ENCODE measurements at regions not wholly inside any gene's neighbourhood (a gene's known extent, or its start where the extent isn't known, plus 50 kb on each side); places are given as distances from the start of the nearest gene placed in this dataset.

GRCh38 chr2:60058781-60059180, 494.7 kb downstream of the BCL11A start:
- Histone ChIP-seq H3K27ac (ENCODE audit: low read depth) (no peak overlapping the region), H3K4me1 (ENCODE audit: insufficient read depth) (no peaks in the 10 kb centered on the region), H3K36me3 (ENCODE audit: insufficient read depth) (no peaks in the 10 kb centered on the region), H3K4me3 (ENCODE audit: low read depth, low read length) (no peak overlapping the region)
- WGBS, result 85% methylated on average over 6 of the region's 6 CpGs
- DNase-seq (ENCODE audit: extremely low spot score), result no peak

GRCh38 chr2:60054571-60055340, 498.7 kb downstream of the BCL11A start:
- Histone ChIP-seq H3K27ac (ENCODE audit: low read depth) (no peak overlapping the region), H3K36me3 (ENCODE audit: insufficient read depth) (no peaks in the 10 kb centered on the region), H3K4me1 (ENCODE audit: insufficient read depth) (no peaks in the 10 kb centered on the region), H3K4me3 (ENCODE audit: low read depth, low read length) (no peak overlapping the region)
- DNase-seq (ENCODE audit: extremely low spot score), result no peak
- WGBS, result 45% methylated on average over 6 of the region's 6 CpGs

DNA sequence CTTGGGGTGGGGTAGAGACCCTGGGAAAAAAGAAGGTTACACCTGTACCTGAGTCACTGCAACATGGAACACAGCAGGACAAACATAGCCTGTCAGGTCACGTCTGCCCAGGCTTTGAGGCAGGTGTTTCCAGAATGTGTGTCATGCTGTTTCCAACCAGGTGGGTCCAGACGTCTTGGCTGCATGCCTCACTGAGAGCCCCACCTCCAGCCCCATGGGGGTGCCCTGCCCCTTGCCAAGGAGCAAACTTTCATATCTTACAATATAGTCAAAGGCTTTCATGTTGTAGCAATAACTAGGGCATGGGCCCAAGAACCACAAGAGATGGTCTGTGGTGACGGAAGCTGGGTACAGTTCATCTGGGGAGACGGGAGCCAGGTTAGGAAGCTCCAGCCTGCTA, 499.7 kb downstream of the BCL11A start:
- 73% methylated on average over 4 of the region's 4 CpGs for WGBS
- no peaks in the 10 kb centered on the region for H3K4me1 ChIP-seq (ENCODE audit: insufficient read depth)
- DNase-seq (ENCODE audit: extremely low spot score), result no peak
- H3K36me3 ChIP-seq (ENCODE audit: insufficient read depth), result no peaks in the 10 kb centered on the region
- H3K4me3 ChIP-seq (ENCODE audit: low read depth, low read length), result no peak overlapping the region
- no peak overlapping the region for H3K27ac ChIP-seq (ENCODE audit: low read depth)

DNA sequence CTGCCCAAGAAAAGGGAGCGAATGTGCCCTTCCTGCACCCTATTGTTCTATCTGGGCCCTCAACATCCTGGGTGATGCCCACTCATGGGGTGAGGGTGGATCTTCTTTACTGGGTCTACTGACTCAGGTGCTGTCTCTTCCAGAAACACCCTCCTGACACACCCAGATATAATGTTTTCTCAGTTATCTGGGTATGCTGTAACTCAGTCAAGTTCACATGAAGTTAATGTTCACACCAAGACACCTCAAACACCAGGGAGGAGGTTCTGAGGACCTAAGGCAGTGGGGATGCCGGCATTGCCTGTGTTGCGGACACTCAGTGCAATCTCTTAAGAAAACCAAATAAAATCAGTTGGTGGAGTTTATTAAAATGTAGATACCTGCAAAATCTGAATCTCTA, 500.9 kb downstream of the BCL11A start:
- no peak overlapping the region for H3K4me3 ChIP-seq (ENCODE audit: low read depth, low read length)
- no peak overlapping the region for H3K27ac ChIP-seq (ENCODE audit: low read depth)
- WGBS, result 95% methylated on average over 3 of the region's 3 CpGs
- H3K4me1 ChIP-seq (ENCODE audit: insufficient read depth), result no peaks in the 10 kb centered on the region
- no peaks in the 10 kb centered on the region for H3K36me3 ChIP-seq (ENCODE audit: insufficient read depth)
- DNase-seq (ENCODE audit: extremely low spot score), result no peak

DNA sequence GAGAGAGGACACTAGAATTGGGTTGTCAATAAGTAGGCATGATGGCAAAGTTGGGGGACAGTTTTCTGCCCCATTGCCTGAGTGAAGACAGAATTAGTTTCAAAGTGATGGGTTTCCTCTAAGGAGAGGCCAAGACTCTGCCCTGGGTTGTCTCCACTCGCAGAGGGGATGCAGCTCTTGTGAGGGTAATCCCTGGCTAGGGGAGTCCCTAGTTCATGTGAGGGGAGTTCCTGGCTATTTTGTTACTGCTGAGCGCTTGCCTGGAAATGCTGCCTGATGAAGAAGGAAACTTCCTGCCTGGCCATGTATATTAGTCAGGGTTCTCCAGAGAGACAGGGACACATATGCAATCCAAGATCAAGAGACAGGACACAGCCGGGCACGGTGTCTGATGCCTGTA, 501.5 kb downstream of the BCL11A start:
- 97% methylated on average over 4 of the region's 4 CpGs for WGBS
- Histone ChIP-seq H3K4me3 (ENCODE audit: low read depth, low read length) (no peak overlapping the region), H3K27ac (ENCODE audit: low read depth) (no peak overlapping the region), H3K36me3 (ENCODE audit: insufficient read depth) (no peaks in the 10 kb centered on the region), H3K4me1 (ENCODE audit: insufficient read depth) (no peaks in the 10 kb centered on the region)
- DNase-seq (ENCODE audit: extremely low spot score), result no peak

DNA sequence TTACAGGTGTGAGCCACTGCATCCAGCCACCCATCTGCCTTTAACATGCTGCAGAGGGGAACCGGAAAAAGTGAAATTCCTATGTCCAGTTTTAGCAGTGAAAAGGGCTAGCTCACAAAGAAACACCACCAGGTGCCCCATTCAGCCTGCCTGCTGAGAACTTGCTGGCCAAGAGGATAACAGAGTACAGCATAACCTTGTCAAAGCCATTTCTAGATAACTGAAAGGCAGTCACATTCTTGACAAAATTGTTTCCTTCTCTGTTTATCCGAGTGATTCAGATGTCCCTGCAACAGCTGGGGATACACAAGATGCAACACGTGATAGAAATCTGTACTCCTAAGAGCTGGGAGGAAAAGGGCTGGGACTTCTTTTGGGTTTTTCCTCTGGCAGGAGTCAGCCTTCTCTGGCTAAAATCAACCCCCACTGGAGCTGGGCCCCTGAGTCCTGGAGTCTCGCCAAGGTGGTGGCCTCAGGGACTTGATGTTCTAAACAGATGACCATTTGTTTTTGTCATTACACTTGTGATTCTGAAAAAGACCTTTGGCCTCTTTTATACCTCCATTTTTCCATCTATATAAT, 505.4 kb downstream of the BCL11A start:
- Histone ChIP-seq H3K27ac (ENCODE audit: low read depth) (no peak overlapping the region), H3K4me1 (ENCODE audit: insufficient read depth) (no peaks in the 10 kb centered on the region), H3K4me3 (ENCODE audit: low read depth, low read length) (no peak overlapping the region), H3K36me3 (ENCODE audit: insufficient read depth) (no peaks in the 10 kb centered on the region)
- DNase-seq (ENCODE audit: extremely low spot score), result no peak
- 55% methylated on average over 4 of the region's 4 CpGs for WGBS

DNA sequence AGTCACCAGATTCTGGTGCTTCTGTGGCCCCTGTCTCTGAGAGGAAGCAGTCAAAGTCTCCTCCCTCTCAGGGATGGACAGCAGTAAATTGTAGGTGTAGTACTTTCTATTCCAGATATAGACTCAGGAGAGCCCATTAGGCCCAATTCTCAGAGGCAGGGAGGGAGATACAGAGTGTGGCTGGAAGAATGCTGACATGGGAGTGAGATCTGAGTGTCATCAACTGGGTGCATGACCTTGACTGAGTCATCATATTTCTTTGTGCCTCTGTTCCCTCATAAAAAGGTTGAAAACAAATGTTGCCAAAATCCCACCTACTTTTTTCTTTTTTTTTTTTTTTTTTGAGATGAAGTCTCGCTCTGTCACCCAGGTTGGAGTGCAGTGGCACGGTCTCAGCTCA, 506.1 kb downstream of the BCL11A start:
- Histone ChIP-seq H3K36me3 (ENCODE audit: insufficient read depth) (no peaks in the 10 kb centered on the region), H3K4me3 (ENCODE audit: low read depth, low read length) (no peak overlapping the region), H3K4me1 (ENCODE audit: insufficient read depth) (no peaks in the 10 kb centered on the region), H3K27ac (ENCODE audit: low read depth) (no peak overlapping the region)
- 96% methylated on average over 2 of the region's 2 CpGs for WGBS
- no peak for DNase-seq (ENCODE audit: extremely low spot score)

- DNase-seq (ENCODE audit: extremely low spot score), result no peak
- Histone ChIP-seq H3K4me3 (ENCODE audit: low read depth, low read length) (no peak overlapping the region), H3K4me1 (ENCODE audit: insufficient read depth) (no peaks in the 10 kb centered on the region), H3K36me3 (ENCODE audit: insufficient read depth) (no peaks in the 10 kb centered on the region), H3K27ac (ENCODE audit: low read depth) (no peak overlapping the region)
- WGBS, result 84% methylated on average over 4 of the region's 4 CpGs
These were observed 506.9 kb downstream of the BCL11A start for GRCh38 chr2:60046529-60046928.

DNA sequence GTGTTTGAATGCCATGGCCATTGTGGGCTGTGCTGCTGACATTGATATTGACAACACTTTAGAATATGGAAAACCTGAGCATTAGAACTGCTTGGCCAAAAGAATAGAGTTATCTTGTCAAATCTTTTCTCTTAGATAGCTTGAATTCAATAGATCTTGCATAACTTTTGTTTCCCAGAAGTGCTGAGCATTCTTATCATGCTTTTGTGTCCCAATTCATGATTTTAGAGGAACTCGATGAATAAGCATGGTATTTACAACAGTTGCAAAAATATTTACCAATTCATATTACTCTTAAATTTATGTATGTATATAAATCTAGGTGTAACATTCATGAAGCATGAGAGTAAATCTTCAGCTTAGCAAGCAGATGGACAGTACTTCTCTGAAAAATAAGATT, 508.0 kb downstream of the BCL11A start:
- WGBS, result 77% methylated on average over 1 of the region's 1 CpG
- Histone ChIP-seq H3K4me3 (ENCODE audit: low read depth, low read length) (no peak overlapping the region), H3K27ac (ENCODE audit: low read depth) (no peak overlapping the region), H3K4me1 (ENCODE audit: insufficient read depth) (no peaks in the 10 kb centered on the region), H3K36me3 (ENCODE audit: insufficient read depth) (no peaks in the 10 kb centered on the region)
- DNase-seq (ENCODE audit: extremely low spot score), result no peak

DNA sequence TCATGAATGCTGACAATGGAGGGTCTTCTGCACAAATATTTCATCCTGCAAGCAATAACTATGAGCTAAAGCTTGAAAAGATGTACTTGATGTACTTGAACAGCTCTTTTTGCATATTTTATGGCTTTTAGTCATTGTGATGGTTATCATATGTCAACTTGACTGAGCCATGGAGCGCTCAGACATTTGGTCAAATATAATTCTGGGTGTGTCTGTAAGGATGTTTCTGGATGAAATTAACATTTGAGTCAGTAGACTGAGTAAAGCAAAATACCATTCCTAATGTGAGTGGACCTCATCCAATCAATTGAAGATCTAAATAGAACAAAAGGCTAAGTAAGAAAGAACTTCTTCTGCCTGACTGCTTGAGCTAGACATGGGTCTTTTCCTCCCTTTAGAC, 509.0 kb downstream of the BCL11A start:
- Histone ChIP-seq H3K36me3 (ENCODE audit: insufficient read depth) (no peaks in the 10 kb centered on the region), H3K27ac (ENCODE audit: low read depth) (no peak overlapping the region), H3K4me3 (ENCODE audit: low read depth, low read length) (no peak overlapping the region), H3K4me1 (ENCODE audit: insufficient read depth) (no peaks in the 10 kb centered on the region)
- WGBS, result 80% methylated on average over 1 of the region's 1 CpG
- DNase-seq (ENCODE audit: extremely low spot score), result no peak

- Histone ChIP-seq H3K4me3 (ENCODE audit: low read depth, low read length) (no peak overlapping the region), H3K27ac (ENCODE audit: low read depth) (no peak overlapping the region), H3K4me1 (ENCODE audit: insufficient read depth) (no peaks in the 10 kb centered on the region), H3K36me3 (ENCODE audit: insufficient read depth) (no peaks in the 10 kb centered on the region)
- no peak for DNase-seq (ENCODE audit: extremely low spot score)
- WGBS, result 87% methylated on average over 3 of the region's 3 CpGs
These were observed 511.4 kb downstream of the BCL11A start for GRCh38 chr2:60042023-60042422.

GRCh38 chr2:60033325-60033724, 520.1 kb downstream of the BCL11A start:
- Histone ChIP-seq H3K4me3 (ENCODE audit: low read depth, low read length) (no peak overlapping the region), H3K36me3 (ENCODE audit: insufficient read depth) (no peaks in the 10 kb centered on the region), H3K27ac (ENCODE audit: low read depth) (no peak overlapping the region), H3K4me1 (ENCODE audit: insufficient read depth) (no peaks in the 10 kb centered on the region)
- no peak for DNase-seq (ENCODE audit: extremely low spot score)
- WGBS, result 82% methylated on average over 4 of the region's 4 CpGs

DNA sequence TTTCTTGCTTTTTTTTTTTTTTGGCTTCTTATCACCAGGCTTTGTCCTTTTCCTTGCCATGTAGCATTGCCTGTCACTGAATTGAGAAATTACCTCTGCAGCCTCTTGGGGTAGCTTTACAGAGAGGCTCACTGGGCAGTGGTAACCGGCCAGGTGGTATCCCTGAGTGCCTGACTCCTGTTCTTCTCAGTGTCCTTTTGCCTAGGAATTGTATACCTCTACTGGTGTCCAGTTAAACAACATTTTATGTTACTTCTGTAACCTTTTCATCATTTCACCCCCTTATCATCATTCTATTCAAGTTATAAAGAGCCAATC, 523.9 kb downstream of the BCL11A start:
- DNase-seq (ENCODE audit: extremely low spot score), result no peak
- no peak overlapping the region for H3K27ac ChIP-seq (ENCODE audit: low read depth)
- 84% methylated on average over 1 of the region's 1 CpG for WGBS
- no peaks in the 10 kb centered on the region for H3K36me3 ChIP-seq (ENCODE audit: insufficient read depth)
- no peak overlapping the region for H3K4me3 ChIP-seq (ENCODE audit: low read depth, low read length)
- H3K4me1 ChIP-seq (ENCODE audit: insufficient read depth), result no peaks in the 10 kb centered on the region

- no peak overlapping the region for H3K27ac ChIP-seq (ENCODE audit: low read depth)
- no peak overlapping the region for H3K4me3 ChIP-seq (ENCODE audit: low read depth, low read length)
- H3K4me1 ChIP-seq (ENCODE audit: insufficient read depth), result no peaks in the 10 kb centered on the region
- 52% methylated on average over 3 of the region's 3 CpGs for WGBS
- DNase-seq (ENCODE audit: extremely low spot score), result no peak
- H3K36me3 ChIP-seq (ENCODE audit: insufficient read depth), result no peaks in the 10 kb centered on the region
These were observed 524.4 kb downstream of the BCL11A start for GRCh38 chr2:60028849-60029565.
